Omental fat pad (tissue), 3 donors: ENCODE measurements at regions not wholly inside any gene's neighbourhood (a gene's known extent, or its start where the extent isn't known, plus 50 kb on each side); places are given as distances from the start of the nearest gene placed in this dataset.

Experiments
- ATAC-seq: fragments of 150-250 bp; one replicate; pipeline ENCODE4 v1.9.1; 2016; ENCODE audit warnings: mild to moderate bottlenecking, moderate library complexity; ENCODE audit not compliant: low FRiP score
- DNase-seq: peaks from one replicate; pipeline ENCODE4 v3.0.0-alpha.2; 2019; ENCODE audit warnings: low spot score
- TF ChIP-seq, protein P1 (sequence below), 3 donors: fragments of 450-650 bp; IDR thresholded peaks; one replicate each; pipeline ENCODE4 v1.5.1; 2016 to 2017; ENCODE audit warnings: antibody characterized with exemption in 3 of 3, mild to moderate bottlenecking in 3 of 3, moderate library complexity in 2 of 3

DNA sequence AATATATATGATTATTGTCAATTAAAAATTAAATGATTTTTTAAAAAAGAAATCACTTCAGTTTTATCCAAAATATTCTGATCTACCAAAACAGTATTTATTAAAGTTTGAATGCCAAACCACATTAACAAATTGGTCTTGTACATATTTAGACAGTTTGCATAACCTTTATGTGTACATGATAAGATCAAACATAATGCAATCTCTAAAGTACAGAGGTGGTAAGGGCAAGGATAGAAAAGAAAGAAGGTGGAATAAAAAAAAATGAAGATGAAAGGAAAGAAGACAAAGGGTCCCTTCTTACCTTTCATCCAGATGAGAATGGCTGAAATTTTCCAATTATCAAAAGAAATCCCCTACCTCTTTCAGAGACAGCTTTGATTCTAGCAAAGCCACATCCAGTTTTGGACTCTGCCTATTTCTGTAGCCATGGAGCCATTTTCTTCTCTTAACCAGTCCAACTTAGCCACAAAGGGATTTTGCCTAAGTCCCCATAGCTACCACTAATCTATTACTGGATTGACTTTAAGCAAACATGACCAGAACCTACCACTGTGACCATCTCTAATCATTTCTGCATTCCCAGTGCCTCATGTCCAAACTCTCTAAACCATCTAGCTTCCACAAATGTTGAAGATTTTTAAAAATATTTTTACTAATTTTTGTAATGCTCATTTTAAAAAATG lies 133.3 kb upstream of the TRPM3 start:
- no peak for DNase-seq
- TF ChIP-seq, protein P1, sequence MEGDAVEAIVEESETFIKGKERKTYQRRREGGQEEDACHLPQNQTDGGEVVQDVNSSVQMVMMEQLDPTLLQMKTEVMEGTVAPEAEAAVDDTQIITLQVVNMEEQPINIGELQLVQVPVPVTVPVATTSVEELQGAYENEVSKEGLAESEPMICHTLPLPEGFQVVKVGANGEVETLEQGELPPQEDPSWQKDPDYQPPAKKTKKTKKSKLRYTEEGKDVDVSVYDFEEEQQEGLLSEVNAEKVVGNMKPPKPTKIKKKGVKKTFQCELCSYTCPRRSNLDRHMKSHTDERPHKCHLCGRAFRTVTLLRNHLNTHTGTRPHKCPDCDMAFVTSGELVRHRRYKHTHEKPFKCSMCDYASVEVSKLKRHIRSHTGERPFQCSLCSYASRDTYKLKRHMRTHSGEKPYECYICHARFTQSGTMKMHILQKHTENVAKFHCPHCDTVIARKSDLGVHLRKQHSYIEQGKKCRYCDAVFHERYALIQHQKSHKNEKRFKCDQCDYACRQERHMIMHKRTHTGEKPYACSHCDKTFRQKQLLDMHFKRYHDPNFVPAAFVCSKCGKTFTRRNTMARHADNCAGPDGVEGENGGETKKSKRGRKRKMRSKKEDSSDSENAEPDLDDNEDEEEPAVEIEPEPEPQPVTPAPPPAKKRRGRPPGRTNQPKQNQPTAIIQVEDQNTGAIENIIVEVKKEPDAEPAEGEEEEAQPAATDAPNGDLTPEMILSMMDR (IDR thresholded peaks at IDR 0.05) = no peak
- no peak for ATAC-seq

- TF ChIP-seq, protein P1 (IDR thresholded peaks at IDR 0.05) = no peak
- no peak for ATAC-seq
- no peak for DNase-seq
These were observed 131.6 kb upstream of the TRPM3 start for GRCh38 chr9:71253011-71253410.

DNA sequence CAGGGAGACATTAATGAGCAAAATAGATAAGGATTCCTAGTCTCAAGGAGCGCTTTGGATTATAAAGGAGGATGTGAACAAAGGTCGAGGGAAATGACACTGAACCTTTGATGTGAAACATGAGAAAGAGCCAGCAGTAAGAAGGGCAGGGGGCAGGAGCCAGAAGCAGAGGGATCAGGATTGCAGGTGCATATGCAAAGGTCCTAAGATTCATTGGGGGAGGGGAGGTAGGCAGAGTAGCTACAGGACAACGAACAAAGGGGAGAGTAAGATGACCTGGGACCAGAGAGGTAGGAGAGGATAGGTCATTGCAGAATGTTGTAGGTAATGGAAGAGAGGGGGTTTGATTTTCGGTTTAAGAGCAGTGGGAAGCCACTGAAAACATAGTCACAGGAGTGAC lies 129.2 kb upstream of the TRPM3 start:
- TF ChIP-seq, protein P1 (IDR thresholded peaks at IDR 0.05) = no peak
- no peak for DNase-seq
- no peak for ATAC-seq

GRCh38 chr9:71249729-71250317 lies 128.4 kb upstream of the TRPM3 start:
- peak; percentile 44 for ATAC-seq

GRCh38 chr9:71245651-71246050 lies 124.2 kb upstream of the TRPM3 start:
- no peak for ATAC-seq
- DNase-seq = no peak
- TF ChIP-seq, protein P1 (IDR thresholded peaks at IDR 0.05) = no peak

More at GRCh38 chr9:71249729-71250317, 128.4 kb upstream of the TRPM3 start:
- TF ChIP-seq, protein P1 (IDR thresholded peaks at IDR 0.05) = no peak
- no peak for DNase-seq

GRCh38 chr9:71243951-71244350 lies 122.5 kb upstream of the TRPM3 start:
- ATAC-seq = no peak
- no peak for DNase-seq
- TF ChIP-seq, protein P1 (IDR thresholded peaks at IDR 0.05) = no peak

GRCh38 chr9:71242081-71242480 lies 120.7 kb upstream of the TRPM3 start:
- DNase-seq (no peak), ATAC-seq (no peak)
- TF ChIP-seq, protein P1 (IDR thresholded peaks at IDR 0.05) = no peak
